ENCODE measurements at regions not wholly inside any gene's neighbourhood (a gene's known extent, or its start where the extent isn't known, plus 50 kb on each side); places are given as distances from the start of the nearest gene placed in this dataset.

GRCh38 chr16:77663711-77664110 is 58.6 kb upstream of the NUDT7 start:
- DNase-seq (ENCODE audit: low read depth) = no peak

GRCh38 chr16:77666771-77667170 is 55.5 kb upstream of the NUDT7 start:
- no peak for DNase-seq (ENCODE audit: low read depth)

- no peak for DNase-seq (ENCODE audit: low read depth)
These were observed 54.1 kb upstream of the NUDT7 start for GRCh38 chr16:77668201-77668600.

- DNase-seq (ENCODE audit: low read depth) = no peak
These were observed 53.3 kb upstream of the NUDT7 start for GRCh38 chr16:77669057-77669456.
